Activated T-helper 17 cell treated with anti-CD3 and anti-CD28 coated beads, Interleukin-2, amount 50 U/mL, for 72 hours (primary cell): ENCODE measurements at regions not wholly inside any gene's neighbourhood (a gene's known extent, or its start where the extent isn't known, plus 50 kb on each side); places are given as distances from the start of the nearest gene placed in this dataset.
A peak's percentile ranks its signal among the peaks of the same experiment; 100 is the strongest.

Experiments
- ATAC-seq: fragments of 150-1000 bp; cut with Tn5 transposase; replicated peaks from 2 replicates; pipeline ENCODE4 v1.10.0; 2021; ENCODE audit warnings: mild to moderate bottlenecking, moderate library complexity
- H3K27ac Mint-ChIP-seq: one replicate; pipeline ENCODE4 v1.8.0; 2022; ENCODE audit warnings: mixed read lengths
- H3K27me3 Mint-ChIP-seq: one replicate; pipeline ENCODE4 v1.8.0; 2022; ENCODE audit warnings: mixed read lengths
- H3K36me3 Mint-ChIP-seq: one replicate; pipeline ENCODE4 v1.8.0; 2022; ENCODE audit warnings: low read depth, mild to moderate bottlenecking, mixed read lengths
- H3K4me1 Mint-ChIP-seq: one replicate; pipeline ENCODE4 v1.8.0; 2022; ENCODE audit warnings: mixed read lengths
- H3K4me3 Mint-ChIP-seq: one replicate; pipeline ENCODE4 v1.8.0; 2022; ENCODE audit warnings: mild to moderate bottlenecking, mixed read lengths
- H3K9me3 Mint-ChIP-seq: one replicate; pipeline ENCODE4 v1.8.0; 2022; ENCODE audit warnings: mixed read lengths

GRCh38 chr12:29066011-29066588 is 83.0 kb upstream of the FAR2 start:
- H3K36me3 Mint-ChIP-seq, result no peaks in the 10 kb centered on the region
- H3K4me1 Mint-ChIP-seq, result no peaks in the 10 kb centered on the region
- H3K27ac Mint-ChIP-seq, result peak overlapping the region; percentile 3
- H3K4me3 Mint-ChIP-seq, result no peak overlapping the region
- ATAC-seq, result peak; percentile 62
- H3K9me3 Mint-ChIP-seq, result peaks cover 2% of the 10 kb centered on the region
- peaks cover 20% of the 10 kb centered on the region for H3K27me3 Mint-ChIP-seq

DNA sequence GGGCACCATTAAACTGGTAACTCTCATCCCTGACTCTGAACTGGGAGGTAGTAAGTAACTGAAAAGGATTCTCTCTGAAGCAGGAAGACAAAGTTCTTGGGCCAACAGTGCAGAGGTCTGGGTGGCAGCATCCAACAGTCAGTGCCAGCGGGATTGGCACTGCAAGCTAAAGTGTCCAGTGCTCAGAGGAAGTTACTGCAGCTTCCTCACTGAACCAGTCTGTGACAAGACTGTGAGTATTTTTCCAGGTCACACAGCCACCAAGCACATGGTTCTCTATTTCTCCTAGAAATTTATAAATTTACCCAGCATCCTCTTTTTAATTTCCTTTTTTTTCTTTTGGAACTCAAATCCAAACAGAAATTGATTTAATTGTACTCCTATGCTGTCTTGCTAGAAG is 81.6 kb upstream of the FAR2 start:
- no peak for ATAC-seq
- Mint-ChIP-seq H3K9me3 (no peaks in the 10 kb centered on the region), H3K27me3 (peaks cover 16% of the 10 kb centered on the region), H3K36me3 (no peaks in the 10 kb centered on the region), H3K4me1 (no peaks in the 10 kb centered on the region), H3K4me3 (no peak overlapping the region), H3K27ac (no peak overlapping the region)

- H3K27ac Mint-ChIP-seq, result no peak overlapping the region
- no peaks in the 10 kb centered on the region for H3K9me3 Mint-ChIP-seq
- peaks cover 27% of the 10 kb centered on the region for H3K27me3 Mint-ChIP-seq
- no peaks in the 10 kb centered on the region for H3K36me3 Mint-ChIP-seq
- no peak for ATAC-seq
- H3K4me3 Mint-ChIP-seq, result no peak overlapping the region
- no peaks in the 10 kb centered on the region for H3K4me1 Mint-ChIP-seq
These were observed 78.8 kb upstream of the FAR2 start for GRCh38 chr12:29070309-29070708.

- Mint-ChIP-seq H3K4me1 (no peaks in the 10 kb centered on the region), H3K9me3 (no peaks in the 10 kb centered on the region), H3K4me3 (no peak overlapping the region), H3K36me3 (no peaks in the 10 kb centered on the region), H3K27me3 (peaks cover 27% of the 10 kb centered on the region), H3K27ac (no peak overlapping the region)
- ATAC-seq, result no peak
These were observed 78.0 kb upstream of the FAR2 start for GRCh38 chr12:29071099-29071498.

GRCh38 chr12:29072631-29073030 is 76.4 kb upstream of the FAR2 start:
- ATAC-seq, result no peak
- Mint-ChIP-seq H3K27ac (no peak overlapping the region), H3K9me3 (no peaks in the 10 kb centered on the region), H3K4me1 (no peaks in the 10 kb centered on the region), H3K4me3 (no peak overlapping the region), H3K36me3 (no peaks in the 10 kb centered on the region), H3K27me3 (peaks cover 28% of the 10 kb centered on the region)

- Mint-ChIP-seq H3K27ac (no peak overlapping the region), H3K9me3 (no peaks in the 10 kb centered on the region), H3K27me3 (peaks cover 20% of the 10 kb centered on the region), H3K4me3 (no peak overlapping the region), H3K4me1 (no peaks in the 10 kb centered on the region), H3K36me3 (no peaks in the 10 kb centered on the region)
- ATAC-seq, result peak; percentile 55
These were observed 75.3 kb upstream of the FAR2 start for GRCh38 chr12:29073631-29074239.

DNA sequence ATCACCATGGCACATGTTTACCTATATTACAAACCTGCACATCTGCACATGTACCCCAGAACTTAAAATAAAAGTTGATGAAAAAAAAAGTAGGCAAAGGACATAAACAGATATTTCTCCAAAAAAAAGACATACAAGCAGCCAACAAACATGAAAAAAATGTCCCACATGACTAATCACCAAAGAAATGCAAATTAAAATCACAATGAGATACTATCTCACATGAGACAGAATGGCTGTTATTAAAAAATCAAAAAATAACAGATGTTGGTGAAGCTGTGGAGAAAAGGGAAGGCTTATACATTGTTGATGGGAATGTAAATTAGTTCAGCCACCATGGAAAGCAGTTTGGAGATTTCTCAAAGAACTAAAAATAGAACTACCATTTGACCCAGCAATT is 68.0 kb upstream of the FAR2 start:
- no peaks in the 10 kb centered on the region for H3K9me3 Mint-ChIP-seq
- no peak overlapping the region for H3K27ac Mint-ChIP-seq
- H3K27me3 Mint-ChIP-seq, result peaks cover 10% of the 10 kb centered on the region
- ATAC-seq, result no peak
- H3K4me1 Mint-ChIP-seq, result peaks cover 3% of the 10 kb centered on the region
- no peak overlapping the region for H3K4me3 Mint-ChIP-seq
- no peaks in the 10 kb centered on the region for H3K36me3 Mint-ChIP-seq

GRCh38 chr12:29082522-29082921 is 66.6 kb upstream of the FAR2 start:
- no peaks in the 10 kb centered on the region for H3K36me3 Mint-ChIP-seq
- H3K27ac Mint-ChIP-seq, result peak overlapping the region; percentile 60
- peak overlapping the region; percentile 8 for H3K4me3 Mint-ChIP-seq
- H3K9me3 Mint-ChIP-seq, result no peaks in the 10 kb centered on the region
- peaks cover 6% of the 10 kb centered on the region for H3K27me3 Mint-ChIP-seq
- H3K4me1 Mint-ChIP-seq, result peaks cover 3% of the 10 kb centered on the region
- peak; percentile 98 for ATAC-seq

DNA sequence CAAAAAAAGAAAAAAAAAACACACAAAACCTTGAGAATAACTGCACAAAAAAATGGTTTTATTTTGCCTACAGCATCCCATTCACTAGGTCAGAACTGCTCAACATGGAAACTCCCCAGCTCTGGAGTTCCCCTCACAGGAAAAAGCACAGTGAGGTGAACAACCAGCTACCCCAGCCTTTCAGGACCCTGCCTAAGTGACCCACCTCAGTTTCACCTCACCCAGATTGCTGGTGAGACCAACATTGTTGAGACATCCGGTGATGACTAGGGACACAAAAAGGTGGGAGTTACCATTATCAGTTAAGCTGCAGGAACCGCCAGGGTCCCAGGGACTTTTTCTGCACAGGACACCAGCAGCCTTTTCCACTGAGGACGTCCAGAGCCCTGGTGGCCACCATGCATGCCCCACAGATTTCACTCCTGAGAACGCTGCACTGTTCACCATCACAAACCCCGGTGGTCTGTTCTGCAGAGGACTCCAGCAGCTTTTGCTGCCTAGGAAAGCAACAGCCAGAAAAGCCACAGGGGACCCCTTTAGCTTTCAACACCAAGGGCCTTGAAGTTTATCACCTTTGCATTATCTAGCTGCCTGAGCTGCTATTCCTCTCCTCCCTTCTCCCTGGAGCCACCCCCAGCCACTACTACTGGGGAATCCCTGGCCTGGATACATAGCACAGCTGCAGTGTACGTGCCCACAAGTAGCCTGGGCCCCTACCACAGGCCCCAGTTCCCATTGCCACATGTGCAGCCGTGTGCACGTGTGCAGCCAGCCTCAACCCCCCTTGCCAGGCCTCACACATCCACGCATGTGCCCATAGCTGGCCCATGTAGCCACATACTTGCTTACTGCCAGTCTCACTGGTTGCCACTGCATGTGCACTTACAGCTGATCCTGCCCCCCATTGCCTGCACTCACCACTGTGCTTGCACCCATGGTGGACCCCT is 62.5 kb upstream of the FAR2 start:
- no peak overlapping the region for H3K27ac Mint-ChIP-seq
- no peak overlapping the region for H3K4me3 Mint-ChIP-seq
- peaks cover 6% of the 10 kb centered on the region for H3K27me3 Mint-ChIP-seq
- H3K9me3 Mint-ChIP-seq, result no peaks in the 10 kb centered on the region
- ATAC-seq, result no peak
- H3K36me3 Mint-ChIP-seq, result no peaks in the 10 kb centered on the region
- H3K4me1 Mint-ChIP-seq, result peaks cover 3% of the 10 kb centered on the region

GRCh38 chr12:29088611-29089219 is 60.4 kb upstream of the FAR2 start:
- Mint-ChIP-seq H3K27me3 (peaks cover 6% of the 10 kb centered on the region), H3K27ac (no peak overlapping the region), H3K9me3 (no peaks in the 10 kb centered on the region), H3K4me1 (no peaks in the 10 kb centered on the region), H3K36me3 (no peaks in the 10 kb centered on the region), H3K4me3 (no peak overlapping the region)
- ATAC-seq, result no peak
